ENCODE measurements at regions not wholly inside any gene's neighbourhood (a gene's known extent, or its start where the extent isn't known, plus 50 kb on each side); places are given as distances from the start of the nearest gene placed in this dataset.

GRCh38 chr6:144335311-144335861 lies 50.3 kb downstream of the UTRN start:
- no peak for FAIRE-seq

- FAIRE-seq = no peak
Observed at GRCh38 chr6:144335914-144336313, 50.8 kb downstream of the UTRN start.

GRCh38 chr6:144336900-144337299 lies 51.8 kb downstream of the UTRN start:
- no peak for FAIRE-seq

GRCh38 chr6:144338474-144338873 lies 53.3 kb downstream of the UTRN start:
- no peak for FAIRE-seq

GRCh38 chr6:144338951-144339700 lies 54.0 kb downstream of the UTRN start:
- FAIRE-seq = no peak

GRCh38 chr6:144339859-144340452 lies 54.8 kb downstream of the UTRN start:
- no peak for FAIRE-seq

- no peak for FAIRE-seq
Observed at GRCh38 chr6:144340541-144341371, 55.6 kb downstream of the UTRN start.

- FAIRE-seq = no peak
Observed at GRCh38 chr6:144341831-144342527, 56.8 kb downstream of the UTRN start.

- no peak for FAIRE-seq
Observed at GRCh38 chr6:144343701-144344428, 58.7 kb downstream of the UTRN start.

- no peak for FAIRE-seq
Observed at GRCh38 chr6:144344646-144345045, 59.5 kb downstream of the UTRN start.

GRCh38 chr6:144345451-144345850 lies 60.3 kb downstream of the UTRN start:
- no peak for FAIRE-seq

GRCh38 chr6:144346719-144347447 lies 61.7 kb downstream of the UTRN start:
- no peak for FAIRE-seq

- no peak for FAIRE-seq
Observed at GRCh38 chr6:144347448-144347759, 62.3 kb downstream of the UTRN start.

- FAIRE-seq = no peak
Observed at GRCh38 chr6:144347933-144348332, 62.8 kb downstream of the UTRN start.

- FAIRE-seq = no peak
Observed at GRCh38 chr6:144349690-144350527, 64.8 kb downstream of the UTRN start.

GRCh38 chr6:144350528-144350880 lies 65.4 kb downstream of the UTRN start:
- FAIRE-seq = no peak

- no peak for FAIRE-seq
Observed at GRCh38 chr6:144351379-144352127, 66.4 kb downstream of the UTRN start.

GRCh38 chr6:144352331-144352730 lies 67.2 kb downstream of the UTRN start:
- no peak for FAIRE-seq

GRCh38 chr6:144353871-144354314 lies 68.8 kb downstream of the UTRN start:
- no peak for FAIRE-seq

GRCh38 chr6:144359783-144360182 lies 74.6 kb downstream of the UTRN start:
- no peak for FAIRE-seq
